ENCODE measurements at regions not wholly inside any gene's neighbourhood (a gene's known extent, or its start where the extent isn't known, plus 50 kb on each side); places are given as distances from the start of the nearest gene placed in this dataset.

DNA sequence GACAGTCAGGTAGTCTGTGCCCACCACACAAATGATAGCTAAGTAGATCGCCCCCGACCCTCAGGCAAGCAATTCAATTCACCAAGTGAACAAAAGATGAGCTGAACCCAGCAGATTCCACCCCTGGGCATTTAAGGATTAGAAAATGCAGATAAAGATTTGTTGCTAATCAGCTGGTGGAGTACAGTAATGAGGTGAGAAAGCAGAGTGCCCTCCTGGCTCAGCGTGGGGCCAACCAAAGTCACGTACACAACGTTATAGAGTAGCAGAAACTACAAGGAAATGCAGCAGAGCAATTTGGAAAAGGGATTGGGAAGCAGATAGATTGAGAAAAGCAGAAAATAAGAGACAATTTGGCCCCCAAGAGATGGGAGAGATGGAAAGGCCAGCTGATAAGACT is 91.2 kb downstream of the SOX9 start:
- DNase-seq: no peak

DNA sequence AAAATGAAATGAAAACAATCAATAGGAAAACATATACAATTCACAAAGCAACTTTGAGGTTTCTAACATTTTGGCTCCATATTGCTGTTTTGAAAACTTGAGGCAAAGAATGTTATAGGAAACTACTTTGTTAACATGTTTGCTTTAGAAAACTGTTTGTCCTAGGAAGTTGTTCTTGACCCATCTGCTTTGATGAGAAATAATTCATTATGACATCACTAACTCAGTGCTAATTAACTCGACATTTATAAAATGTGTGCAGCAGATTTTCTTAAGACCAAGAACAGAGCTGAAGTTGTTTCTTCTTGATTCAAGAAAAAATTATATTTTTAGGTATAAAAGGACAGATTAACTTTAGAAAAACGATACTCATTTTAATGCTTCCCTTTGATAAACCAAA is 94.7 kb downstream of the SOX9 start:
- no peak for DNase-seq

DNA sequence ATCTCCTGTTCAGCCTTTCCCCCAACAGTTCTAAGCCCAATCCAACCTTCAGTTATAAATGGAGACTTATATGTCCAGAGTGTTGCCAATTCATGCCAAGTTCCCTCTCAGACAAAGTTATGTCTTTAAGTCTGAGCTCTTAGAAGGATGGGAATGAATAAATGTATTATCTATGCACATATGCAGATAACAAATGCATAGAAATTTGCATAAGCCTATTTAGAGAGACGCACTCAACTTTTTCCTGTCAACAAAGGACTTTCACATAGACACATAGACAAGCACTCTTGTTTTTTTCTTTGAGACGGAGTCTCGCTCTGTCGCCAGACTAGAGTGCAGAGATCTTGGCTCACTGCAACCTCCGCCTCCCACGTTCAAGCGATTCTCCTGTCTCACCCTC is 95.1 kb downstream of the SOX9 start:
- no peak for DNase-seq

DNA sequence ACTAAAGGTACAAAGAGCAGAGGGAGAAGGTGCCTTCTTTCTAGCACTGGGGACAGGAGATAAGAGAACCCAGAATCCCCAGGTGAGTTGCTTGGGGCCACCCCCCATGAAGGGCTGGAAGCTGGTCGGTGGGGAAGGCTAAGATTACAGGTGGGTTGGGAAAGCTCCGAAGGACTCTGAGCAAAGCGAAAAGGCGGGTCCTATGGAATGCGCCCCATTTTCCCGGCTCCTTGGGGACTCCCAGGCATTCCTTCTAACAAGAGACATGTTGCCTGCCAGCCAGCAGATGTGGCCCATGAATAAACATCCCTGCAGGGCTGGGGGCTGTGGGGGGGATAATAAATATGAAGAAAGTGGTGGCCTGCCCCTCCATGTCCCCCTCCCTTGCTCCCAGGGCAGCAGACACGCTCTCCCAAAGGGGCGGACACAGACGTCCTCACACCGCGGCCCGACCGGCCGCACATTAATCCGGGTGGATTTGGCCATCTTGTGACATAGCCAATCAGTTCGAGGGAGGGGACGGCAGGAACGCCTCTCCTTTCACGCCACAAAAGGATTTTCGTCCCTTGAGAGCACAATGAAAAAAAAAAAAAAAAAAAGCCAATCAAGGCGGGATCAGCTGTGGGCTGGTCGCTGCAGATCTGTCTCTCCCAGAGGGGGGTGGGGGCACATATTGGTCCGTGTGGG is 98.5 kb downstream of the SOX9 start:
- DNase-seq: no peak

DNA sequence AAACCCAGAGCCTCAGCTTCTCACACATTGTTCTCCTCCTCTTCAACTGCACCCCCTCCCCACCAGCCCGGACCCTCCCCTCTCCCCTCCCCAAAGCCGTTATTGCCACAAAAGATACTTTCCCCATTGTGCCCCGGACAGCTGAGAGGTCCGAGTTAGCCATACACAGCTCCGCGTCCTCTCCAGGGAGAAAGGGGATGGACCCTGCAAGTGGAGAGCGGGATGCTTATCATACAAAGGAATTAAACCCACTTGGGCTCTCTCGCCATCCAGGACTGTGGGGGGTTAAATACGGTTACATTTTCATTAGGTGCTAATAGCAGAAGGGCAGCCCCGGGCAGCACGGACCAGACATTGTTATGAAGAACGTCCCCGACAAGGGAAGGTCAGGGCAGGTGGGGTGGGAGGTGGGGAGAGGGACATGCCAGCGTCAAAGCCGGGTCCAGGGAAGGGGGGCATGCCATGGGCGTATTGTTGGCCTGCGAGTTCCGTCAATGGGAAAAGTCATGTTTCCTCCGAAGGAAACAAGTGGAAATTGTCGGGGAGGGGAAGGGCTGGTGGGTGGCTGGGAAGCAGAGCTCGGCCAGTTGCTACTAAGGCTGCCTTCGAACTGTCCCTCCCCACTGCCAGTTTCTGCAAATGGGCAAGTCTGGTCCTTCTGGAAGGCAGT is 99.1 kb downstream of the SOX9 start:
- no peak for DNase-seq

DNA sequence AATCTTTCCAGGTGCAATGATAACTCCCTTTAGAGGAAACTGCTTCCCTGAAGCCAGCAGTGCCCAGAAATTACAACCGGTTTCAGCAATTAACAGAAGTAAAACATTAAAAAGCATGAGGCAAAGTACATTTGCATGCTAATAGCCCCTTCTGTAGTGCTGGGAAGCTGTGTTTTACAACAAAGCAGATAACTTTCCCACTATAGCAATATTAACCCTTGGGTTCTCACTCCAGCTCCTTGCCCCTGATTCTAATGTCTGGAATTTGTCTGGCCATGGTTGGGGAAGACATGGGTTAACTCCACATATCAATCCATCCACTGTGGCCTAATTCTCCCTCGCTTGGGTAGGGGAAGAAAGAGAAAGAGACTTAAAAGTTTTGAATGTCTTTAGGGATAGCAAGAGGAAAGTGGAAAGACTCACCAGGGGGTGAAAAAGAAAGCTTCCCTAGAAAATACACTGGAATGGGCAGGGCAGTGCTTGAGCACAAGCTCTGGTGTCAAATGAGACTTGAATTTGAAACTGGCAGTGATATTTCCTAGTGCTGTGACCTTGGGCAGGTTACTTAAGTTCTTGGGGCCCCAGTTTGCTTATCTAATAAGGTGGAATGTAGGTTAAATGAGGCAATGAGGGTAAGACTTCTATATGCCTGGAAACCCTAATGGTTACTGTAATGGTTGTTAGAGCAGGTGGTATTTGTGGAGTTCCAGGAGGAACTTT is 102.0 kb downstream of the SOX9 start:
- DNase-seq: no peak

DNA sequence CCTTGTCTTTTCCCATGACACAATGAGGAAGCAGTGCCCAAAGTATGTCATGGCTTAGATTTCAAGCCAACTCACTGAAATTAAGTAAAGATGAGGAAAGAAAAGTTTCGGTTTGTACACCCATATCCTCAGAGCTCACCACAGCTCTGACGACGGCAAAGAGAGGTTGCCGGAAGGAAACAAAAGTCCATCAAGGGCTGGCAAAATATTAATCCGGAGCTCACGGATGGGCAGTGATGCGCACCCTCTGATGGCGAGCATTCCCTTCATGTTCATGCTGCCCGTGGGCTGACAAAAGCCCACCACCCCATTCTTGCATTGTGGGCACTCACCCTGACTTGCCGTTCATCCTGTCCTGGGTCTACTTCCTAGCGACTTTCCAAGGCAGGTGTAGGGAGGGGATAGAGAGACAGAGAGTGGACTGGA is 103.1 kb downstream of the SOX9 start:
- DNase-seq: no peak

DNA sequence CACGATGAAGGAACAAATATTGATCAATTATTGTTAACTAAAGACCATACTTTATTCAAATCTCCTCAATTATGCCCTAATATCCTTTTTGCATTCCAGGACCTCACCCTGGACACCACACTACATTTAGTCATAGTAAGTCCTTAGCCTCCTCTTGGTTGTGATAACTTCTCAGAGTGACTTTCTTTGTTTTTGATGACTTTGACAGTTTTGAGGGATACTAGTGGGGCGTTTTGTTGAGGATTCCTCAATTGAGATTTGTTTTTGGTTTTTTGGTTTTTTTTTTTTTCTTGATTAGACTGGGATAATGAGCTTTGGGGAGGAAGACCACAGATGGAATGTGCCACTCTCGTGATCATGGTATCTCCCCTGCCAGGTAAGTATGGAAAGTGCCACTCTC is 105.5 kb downstream of the SOX9 start:
- no peak for DNase-seq

DNA sequence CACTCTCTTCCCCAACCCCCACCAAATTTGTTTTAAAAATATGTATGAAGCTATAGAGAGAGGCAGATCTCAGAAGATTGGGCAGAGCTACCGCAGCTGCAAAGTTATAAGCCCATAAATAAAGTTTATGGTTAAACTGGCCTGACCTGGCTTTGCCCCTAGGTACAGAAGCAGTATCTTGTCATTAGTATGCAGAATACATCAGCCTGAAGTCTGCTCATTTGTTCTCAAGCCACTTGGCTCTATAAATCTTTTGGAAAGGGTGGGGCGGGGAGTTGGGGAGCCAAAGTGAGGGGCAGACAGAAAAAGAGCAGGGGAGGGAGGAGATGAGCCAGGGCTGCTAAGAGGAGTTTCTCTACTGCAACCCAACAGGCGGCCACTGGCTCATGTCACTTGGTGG is 113.2 kb downstream of the SOX9 start:
- no peak for DNase-seq

DNA sequence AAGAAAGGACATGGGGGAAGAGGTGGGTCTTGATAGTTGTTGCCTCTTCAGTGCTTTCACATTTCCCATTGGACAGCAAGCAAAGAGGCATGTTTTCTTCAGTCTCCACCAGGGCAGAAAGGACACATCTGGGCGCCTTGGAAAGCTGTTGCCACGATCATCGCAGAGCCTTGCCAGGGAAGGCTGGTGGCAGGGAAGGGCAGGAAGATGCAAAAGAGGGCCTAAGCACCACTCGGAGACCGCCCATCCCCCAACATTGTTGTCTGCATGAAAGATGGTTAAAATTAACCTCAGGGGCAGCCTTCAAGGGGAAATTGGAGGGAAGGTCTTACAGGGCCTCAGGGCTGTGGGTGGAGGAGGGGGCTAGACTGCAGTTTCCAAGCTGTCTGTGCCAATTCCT is 114.2 kb downstream of the SOX9 start:
- DNase-seq: no peak

DNA sequence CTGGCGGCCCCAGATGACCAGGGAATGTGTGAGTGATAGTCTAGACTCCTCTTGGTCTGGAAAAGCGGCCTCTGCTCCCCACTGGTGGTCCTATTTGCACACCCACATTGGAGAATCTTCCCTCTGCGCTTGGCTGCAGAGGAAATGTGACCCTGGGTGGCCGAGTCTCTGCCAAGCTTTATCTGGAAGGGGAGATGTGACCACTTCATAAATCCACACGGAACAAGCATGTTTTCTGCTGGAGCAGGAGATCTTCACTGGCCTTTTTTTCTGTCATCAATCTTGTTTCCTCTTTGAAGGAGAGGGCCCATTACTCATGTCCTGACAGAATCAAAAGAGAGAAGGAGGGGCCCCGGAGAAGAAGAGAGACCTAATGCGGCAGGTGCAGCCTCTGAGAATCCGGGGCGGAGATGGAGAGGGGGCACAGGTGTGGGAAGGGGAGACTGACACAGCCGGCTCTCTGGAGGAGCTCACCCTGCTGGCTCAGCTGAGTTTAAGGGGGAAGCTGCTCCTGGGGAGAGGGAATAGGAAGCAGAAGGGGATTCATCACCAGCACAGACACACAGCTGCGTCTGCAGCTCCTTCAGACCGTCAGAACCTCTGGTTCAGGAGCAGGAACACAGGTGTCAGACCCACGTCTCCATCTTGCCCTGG is 116.3 kb downstream of the SOX9 start:
- no peak for DNase-seq

DNA sequence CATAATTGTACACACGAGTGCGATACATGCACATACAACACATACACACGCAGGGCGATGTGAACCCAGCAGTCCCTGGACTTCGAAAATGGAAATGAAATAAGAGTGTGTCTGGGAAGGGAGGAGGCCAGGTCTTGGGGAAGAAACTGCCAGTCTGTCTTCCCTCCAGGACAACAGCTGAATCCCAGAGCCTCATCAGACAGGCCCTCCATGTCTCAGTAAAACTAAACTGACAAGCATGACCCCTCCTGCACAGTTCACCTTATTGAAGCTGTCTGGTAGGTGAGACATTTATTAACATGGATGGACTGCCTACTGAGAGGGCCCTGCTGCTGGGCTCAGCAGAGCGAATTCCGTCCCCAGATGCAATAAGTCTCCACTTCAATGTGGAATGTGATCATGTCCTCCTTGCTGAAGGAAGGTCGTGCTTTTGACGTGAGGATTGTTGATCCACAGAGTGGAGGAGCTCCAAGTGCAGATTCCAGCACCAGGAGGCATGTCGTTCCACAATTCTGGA is 117.4 kb downstream of the SOX9 start:
- DNase-seq: no peak

DNA sequence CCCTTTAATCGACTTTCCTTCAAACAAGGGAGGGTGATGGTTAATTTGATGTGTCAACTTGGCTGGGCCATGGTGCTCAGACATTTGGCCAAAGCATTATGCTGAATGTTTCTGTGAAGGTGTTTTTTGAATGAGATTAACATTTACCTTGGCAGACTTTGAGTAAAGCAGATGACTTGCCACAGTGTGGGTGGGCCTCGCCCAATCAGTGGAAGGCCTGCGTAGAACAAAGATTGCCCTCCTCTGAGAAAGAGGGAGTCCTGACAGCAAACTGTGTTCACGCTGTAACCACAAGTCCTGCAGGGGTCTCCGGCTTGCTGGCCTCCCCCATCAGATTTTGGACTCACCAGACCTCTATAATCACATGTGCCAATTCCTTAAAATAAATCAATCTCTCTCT is 118.7 kb downstream of the SOX9 start:
- no peak for DNase-seq

DNA sequence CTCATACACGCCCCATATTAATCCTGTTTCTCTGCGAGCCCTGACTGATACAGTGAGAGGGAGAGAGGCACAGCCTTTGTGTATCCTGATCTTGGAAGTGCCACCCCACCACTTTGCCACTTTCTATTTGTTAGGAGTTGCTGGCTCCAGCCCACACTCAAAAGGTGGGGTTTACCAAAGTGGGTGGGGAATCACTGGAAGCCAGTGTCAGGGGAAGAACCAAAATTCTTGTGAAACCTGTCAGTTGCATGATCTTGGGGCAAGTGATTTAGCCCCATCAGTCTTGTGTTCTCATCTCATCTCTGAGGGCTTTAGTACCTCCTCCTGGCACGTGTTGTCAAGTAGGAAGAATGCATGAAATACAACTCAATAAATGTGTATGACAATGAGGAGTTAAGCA is 119.5 kb downstream of the SOX9 start:
- no peak for DNase-seq

DNA sequence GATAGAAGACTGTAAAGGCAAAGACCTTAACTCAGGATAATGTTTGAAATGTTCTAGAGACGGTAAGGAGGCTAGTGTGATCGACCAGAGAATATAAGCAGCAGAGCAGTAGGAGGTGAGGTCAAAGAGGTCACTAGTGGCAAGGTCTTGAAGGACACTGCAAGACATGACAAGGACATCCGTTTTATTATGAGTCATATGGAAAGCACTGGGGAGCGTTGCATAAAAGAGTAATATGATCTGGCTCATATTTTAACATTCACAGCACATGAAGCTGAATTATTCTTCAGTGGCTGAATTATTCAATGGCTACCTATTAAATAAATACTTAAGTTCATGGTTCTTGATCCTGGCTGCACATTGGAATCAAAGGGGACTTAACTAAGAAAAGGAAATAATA is 123.7 kb downstream of the SOX9 start:
- no peak for DNase-seq

DNA sequence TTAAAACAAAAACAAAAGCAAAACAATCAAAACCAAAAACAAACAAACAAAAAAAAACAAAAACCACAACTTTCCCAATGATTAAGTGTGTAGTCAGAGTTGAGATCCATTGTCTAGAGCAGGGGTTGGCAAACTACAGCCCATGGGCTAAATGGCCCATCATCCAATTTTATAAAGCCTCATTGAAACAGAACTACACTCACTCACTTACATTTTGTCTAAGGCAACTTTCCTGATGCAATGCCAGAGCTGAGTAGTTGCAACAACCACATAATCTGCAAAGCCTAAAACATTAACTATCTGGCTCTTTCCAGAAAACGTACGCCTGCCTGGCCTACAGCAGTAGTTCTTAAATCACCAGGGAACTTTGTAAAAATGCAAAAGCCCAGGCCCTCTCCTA is 124.1 kb downstream of the SOX9 start:
- no peak for DNase-seq

DNA sequence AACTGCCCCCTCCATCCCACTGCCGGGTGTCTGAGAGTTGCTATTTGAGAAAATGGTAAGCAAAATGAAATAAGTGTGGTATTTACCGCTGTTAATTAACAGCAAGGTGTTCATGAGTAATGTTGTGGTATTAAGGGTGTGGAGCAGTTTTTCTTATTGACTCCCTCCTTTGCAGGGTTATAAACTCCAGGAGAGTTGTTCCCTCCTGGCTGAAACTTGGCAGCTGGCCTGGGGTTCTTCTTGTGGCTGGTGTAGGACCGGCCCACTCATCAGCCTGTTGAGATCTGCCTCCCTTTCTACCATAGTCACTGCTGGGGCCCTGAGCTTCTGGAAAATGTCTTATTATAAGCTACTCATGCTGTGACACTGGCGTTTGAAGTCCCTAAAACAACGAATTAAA is 128.6 kb downstream of the SOX9 start:
- DNase-seq: no peak

DNA sequence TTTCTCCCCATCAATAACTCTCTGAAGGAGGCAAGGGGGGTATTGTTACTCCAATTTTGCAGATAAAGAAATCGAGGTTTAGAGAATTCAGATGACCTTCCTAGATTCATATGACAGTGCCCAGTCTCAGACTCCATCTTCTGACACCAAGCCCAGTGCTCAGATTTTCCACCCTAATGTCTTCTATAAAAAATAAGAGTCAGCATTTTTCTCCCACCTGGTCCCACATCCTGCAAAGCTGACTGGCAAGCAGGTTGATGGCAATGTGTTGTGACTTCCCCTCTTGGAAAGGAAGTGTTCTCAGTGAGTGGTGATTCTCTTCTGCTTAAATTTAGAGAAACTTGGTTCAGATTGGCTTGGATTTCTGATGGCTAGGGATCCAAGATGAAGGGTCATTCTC is 129.4 kb downstream of the SOX9 start:
- no peak for DNase-seq

DNA sequence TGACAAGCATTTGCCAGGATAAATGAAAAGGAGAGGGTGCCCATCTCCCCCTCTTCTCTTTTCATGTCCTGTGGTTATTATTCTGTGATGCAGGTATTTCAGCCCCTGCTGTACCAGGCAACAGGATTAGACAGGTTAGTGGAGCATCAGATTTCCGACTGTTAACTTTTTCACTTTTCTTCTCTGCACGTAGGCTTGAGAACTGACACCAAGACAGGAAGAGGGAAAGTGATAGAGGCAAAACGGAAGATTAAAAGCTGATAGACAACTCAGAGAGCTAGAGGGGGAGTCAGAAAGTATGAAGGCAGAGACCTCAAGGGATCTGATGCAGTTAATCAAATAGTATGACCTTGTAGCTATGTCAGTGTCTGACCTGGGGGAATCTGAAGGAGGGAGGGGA is 132.8 kb downstream of the SOX9 start:
- DNase-seq: no peak

DNA sequence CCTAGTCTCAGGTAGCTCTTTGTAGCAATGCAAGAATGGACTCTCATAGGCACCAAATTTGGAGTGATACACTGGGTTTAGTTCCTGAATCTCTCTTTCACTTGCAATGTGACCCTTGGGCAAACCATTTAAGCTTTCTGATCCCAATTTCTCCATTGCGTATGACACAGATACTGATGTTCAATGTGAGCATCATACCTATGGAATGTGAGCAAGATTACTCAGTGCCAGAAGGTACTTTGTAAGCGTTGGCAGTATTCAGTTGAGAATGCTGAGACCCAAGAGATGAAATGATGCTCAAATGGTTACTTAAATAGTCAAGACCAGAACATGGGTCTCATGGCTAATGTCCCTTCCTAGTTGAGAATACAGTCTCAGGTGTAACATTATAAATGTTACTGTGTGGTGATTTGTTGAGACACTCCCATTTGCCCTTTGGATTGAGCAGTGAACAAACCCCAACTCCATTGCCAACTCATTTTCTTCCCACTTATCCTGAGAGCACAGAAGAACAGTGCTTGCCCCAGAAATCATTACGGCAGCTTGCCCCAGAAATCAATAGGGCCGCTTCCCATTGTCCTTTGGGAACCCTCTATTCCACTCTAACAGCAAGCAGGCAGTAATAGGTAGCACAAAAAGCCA is 134.1 kb downstream of the SOX9 start:
- no peak for DNase-seq

DNA sequence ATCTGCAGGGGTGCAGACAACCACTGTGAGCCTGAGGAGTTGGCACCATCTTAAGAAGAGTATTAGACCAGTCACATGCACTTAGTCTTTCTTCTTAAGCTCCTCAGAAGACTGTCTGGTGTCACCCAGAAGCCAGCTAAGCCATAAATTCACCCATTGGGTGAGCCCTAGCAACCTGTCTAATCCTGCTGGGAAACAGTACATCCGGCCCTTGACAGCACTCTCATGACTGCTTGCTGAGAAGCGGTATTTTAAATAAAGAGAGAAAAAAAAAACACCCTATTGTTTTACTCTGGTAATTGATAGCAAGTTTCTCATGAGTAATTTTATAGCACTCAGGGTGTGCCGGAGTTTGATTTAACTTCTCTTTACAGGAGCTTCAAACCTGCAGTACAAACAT is 134.7 kb downstream of the SOX9 start:
- DNase-seq: no peak

DNA sequence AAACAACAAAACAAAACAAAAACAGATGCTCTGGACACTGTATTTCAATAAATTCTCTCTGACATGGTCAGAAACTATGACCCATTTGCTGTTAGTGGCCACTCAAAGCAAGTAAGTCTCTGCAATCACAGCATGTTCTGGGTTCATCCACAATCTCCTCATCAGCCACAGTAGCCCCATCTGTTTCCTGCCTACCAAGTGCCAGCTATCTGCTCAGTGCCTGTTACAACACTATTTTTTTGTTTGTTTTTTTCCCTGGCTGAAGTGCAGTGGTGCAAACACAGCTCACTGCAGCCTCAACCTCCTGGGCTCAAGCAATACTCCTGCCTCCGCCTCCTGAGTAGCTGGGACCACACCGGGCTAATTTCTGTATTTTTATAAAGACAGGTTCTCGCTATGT is 137.9 kb downstream of the SOX9 start:
- no peak for DNase-seq

DNA sequence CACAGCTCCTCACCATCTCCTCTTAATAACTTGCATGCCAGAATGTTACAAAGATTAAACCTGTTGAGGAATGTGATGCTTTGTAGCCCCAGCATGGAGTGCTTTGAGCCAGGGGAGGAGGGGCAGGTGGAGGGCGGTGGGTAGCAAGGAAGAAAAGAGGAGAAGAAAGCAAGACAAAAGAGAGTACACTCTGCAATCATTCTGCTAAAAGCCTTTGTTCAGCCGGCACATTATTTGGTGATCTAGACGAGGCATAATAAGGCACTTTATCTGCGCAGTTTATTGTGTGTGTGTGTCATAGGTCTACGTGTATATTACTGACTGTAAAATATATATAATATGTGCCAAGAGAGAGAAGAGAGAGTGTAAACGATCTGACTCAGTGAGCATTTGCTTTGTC is 139.1 kb downstream of the SOX9 start:
- no peak for DNase-seq

Data from activated CD4-positive, alpha-beta T cell treated with anti-CD3 and anti-CD28 coated beads, Interleukin-2, amount 50 U/mL, for 4 hours (primary cell).